Activated CD4-positive, alpha-beta T cell treated with anti-CD3 and anti-CD28 coated beads, Interleukin-2, amount 50 U/mL, for 4 hours (primary cell): ENCODE measurements at regions not wholly inside any gene's neighbourhood (a gene's known extent, or its start where the extent isn't known, plus 50 kb on each side); places are given as distances from the start of the nearest gene placed in this dataset.

Experiments used
- DNase-seq, 2 experiments: peaks; one replicate each; pipeline ENCODE4 v3.0.0-alpha.2; 2020

DNA sequence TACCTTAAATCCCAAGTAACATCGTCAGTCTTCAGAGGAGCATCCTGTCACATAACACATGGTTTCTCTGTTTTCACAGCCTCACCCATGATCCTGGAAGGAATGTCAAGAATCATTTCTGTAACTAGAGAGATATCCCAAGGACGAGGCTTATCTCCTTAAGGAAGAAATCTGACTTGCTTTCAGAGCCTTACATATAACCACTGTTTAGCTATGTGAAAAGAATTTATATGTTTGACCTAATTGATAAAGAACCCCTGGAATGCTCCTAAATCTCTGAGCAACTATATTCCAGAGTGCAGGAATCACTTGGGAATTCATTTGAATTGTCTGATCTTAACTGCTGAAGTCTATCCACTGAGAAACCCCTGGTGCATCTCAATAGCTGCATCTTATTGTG is 243.1 kb downstream of the ALDH8A1 start:
- no peak for DNase-seq

DNA sequence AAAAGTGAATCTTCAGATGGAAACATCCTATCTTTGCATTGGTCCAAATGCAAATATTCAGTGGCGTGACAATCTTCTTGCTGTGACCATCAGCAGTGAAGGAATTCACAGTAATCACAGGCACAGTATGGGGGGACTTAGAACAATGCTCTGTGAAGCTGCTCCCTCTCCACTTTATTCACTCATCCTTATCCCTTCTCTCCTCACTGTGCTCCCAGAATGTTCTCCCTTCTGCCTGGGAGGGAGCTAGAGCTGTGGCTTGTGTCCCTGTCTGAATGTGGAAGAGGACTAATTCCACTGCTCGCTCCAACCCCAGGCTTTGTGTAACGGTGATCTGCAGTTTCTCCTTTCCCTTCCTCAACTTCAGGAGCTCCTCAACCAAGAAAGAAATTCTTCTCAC is 243.7 kb downstream of the ALDH8A1 start:
- DNase-seq, result no peak

GRCh38 chr6:134703206-134703605 is 246.7 kb downstream of the ALDH8A1 start:
- no peak for DNase-seq

GRCh38 chr6:134702279-134702678 is 247.6 kb downstream of the ALDH8A1 start:
- DNase-seq, result no peak

GRCh38 chr6:134701301-134701700 is 248.6 kb downstream of the ALDH8A1 start:
- DNase-seq, result no peak

DNA sequence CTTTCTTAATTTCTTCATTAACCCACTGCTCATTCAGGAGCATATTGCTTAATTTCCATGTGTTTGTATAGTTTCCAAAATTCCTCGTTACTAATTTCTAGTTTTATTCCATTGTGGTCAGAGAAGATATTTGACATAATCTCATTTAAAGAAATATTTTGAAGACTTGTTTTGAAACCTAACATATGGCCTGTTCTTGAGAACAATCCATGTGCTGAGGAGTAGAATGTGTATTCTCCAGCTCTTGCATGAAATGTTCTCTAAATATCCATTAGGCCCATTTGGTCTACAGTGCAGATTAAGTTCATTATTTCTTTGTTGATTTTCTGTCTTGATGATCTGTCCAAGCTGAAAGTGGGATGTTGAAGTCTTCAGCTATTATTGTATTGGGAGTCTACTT is 251.7 kb downstream of the ALDH8A1 start:
- no peak for DNase-seq

DNA sequence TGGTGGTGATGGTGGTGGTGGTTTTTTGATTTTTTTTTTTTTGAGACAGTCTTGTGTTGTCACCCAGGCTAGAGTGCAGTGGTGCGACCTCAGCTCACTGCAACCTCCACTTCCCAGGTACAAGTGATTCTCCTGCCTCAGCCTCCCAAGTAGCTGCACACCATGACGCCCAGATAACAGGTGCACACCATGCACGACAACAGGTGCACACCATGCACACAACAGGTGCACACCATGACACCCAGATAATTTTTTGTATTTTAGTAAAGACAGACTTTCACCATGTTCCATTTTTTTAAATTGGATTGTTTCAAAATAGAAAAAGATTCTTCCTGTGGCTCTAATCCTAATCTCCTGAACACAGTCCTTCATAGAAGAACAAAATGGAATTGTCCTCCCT is 257.9 kb downstream of the ALDH8A1 start:
- DNase-seq, result no peak

DNA sequence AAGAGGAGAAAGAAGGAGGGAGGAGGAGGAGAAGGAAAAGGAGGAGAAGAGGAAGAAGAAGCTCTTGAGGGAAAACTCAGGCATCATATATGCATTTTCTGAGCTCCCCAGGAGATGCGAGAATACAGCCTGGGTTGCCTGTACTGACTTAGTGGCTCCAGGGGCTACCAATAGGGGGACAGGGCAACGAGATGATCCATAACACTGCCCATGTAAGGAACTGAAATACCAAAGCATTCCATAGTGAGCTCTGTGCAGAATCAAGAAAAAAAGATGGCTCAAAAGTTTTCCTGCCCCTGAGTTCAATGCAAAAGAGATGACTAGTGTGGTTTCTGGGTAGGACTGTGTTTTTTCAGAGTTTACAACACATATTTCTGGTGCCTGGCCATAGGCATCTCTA is 258.7 kb downstream of the ALDH8A1 start:
- no peak for DNase-seq

GRCh38 chr6:134690048-134690447 is 259.9 kb downstream of the ALDH8A1 start:
- no peak for DNase-seq

DNA sequence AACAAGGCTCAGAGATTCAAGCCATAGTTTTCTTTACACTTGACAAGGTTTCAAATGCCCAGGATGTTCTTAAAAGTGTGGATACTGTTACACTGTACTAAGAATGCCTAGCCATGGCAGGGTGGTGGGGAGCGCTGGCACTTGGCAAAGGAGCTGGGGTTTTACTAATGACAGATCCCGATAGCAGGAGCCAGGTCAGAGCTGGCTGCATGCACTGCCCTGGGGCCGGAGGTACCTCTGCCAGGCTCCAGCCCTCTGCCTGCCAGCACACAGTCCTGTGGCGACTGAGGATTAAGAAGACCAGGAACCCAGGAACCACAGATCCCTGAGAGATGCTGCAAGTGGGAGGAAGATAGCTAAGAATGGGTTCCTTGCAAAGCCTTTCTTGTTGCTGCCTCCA is 260.3 kb downstream of the ALDH8A1 start:
- DNase-seq, result no peak

GRCh38 chr6:134689177-134689576 is 260.7 kb downstream of the ALDH8A1 start:
- DNase-seq, result no peak

GRCh38 chr6:134686071-134686470 is 263.8 kb downstream of the ALDH8A1 start:
- DNase-seq, result no peak

DNA sequence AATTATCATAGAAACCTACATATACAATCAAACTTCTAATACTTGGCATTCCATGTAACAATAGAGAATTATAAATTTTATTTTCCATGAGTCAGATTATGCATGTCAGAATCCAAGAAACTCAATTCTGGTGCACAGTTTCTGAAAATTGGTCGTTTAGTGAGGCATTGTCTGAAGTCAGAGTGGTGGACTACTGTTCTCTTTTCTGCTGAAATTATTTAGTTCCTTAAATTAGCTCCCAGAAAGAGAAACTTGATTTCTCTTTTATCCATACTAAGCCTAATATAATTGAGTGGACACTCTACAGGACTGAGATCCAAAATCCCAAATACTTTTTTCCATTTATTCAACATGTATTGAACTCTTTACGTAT is 265.5 kb downstream of the ALDH8A1 start:
- no peak for DNase-seq

- DNase-seq, result no peak
Observed at GRCh38 chr6:134683783-134684422, 266.0 kb downstream of the ALDH8A1 start.

DNA sequence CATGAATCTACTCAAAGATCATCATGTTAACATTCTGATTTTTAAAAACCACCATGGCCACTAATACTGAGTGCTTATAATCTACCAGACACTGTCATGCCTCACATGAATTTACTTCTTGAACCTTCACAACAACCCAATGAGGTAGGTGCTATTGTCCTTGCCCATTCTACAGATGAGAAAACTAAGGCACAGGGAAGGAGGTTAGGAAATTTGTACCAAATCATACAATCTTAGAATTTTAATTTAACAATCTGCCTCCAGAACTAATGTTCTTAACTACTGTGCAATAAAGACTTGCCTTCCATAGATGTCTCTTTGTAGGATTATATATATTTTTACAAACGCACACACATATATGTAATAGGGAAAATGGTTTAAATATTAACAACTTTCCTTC is 269.5 kb downstream of the ALDH8A1 start:
- no peak for DNase-seq

DNA sequence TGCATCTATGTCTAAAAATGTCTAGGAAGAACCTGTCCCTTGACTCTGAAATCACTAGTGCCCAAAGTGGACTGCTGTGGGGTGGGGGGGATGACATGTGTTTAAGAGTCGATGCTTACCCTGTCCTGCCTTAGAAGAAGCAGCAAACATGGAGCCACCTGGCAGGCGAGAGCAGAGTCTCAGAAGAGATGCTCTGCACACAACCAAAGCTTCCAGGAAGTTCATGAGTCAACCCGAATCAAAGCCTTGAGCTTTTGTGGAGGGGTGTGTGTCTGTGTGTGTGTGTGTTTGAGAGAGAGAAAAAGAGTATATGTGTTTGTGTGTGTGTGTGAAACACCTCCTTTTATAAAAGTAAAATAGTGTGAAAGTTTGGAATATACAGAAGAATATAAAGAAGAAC is 269.9 kb downstream of the ALDH8A1 start:
- no peak for DNase-seq

GRCh38 chr6:134678436-134678889 is 271.4 kb downstream of the ALDH8A1 start:
- DNase-seq, result no peak

DNA sequence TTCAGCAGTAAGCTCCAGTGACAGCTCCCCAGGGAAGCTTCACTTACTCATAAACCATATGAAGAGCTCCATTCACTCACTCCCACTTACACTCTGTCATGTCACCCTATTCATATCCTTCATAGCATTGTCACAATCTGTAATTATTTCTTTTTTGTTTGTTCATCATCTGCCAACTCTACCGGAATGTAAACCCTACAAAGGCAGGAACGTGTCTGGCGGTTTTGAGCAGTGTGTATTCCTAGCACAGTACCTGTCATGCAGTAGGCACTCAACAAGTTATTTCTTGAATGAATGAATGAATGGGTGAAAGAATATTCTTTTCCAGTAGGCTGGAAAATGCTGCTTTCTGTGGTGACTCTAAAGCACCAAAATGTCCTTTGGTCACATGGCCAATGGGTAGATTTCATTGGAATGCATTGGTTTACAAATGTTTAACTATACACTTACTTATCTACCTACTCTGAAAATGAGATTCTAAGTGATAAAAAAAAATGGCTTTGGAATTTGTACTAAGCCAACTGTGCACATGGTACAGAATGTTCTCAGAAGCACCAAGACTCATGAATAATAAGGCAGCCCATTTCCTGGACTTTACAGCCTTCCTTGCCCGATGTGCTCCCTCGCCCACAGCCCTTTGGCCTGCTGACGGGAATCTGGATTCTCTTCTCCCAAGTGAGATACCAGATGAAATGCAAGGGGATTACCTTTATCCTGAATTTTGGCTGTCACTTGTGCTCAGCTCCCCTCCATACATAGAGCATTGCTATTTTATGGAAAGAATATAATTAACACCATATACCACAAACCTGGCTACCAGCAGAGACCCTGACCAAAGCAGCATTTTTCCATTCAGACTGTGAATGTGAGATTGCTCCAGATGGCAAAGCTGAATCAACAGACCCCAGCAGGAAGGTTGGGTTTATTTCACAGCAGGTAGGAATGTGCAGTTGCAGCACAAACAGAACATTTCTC is 273.3 kb downstream of the ALDH8A1 start:
- no peak for DNase-seq

GRCh38 chr6:134675110-134676054 is 274.5 kb downstream of the ALDH8A1 start:
- DNase-seq, result no peak

- DNase-seq, result no peak
Observed at GRCh38 chr6:134674562-134674961, 275.3 kb downstream of the ALDH8A1 start.

DNA sequence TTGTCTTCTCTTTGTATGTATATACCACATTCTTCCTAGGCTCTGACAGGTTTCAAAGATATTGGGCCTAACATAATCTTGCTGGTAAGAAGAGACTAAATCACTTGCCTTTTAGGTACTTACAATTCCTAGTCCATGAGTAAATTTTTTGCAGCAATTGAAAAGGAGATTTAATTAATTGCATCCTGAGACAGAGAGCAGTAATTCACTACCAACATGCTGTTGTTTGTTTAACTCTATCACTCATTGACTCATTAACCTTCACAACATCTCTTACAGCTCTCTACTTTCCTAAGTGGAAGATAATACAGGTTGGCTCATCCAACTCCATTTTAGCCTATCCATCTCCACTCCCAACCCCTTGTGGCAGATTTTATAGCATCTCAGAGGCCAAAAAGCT is 280.4 kb downstream of the ALDH8A1 start:
- no peak for DNase-seq

DNA sequence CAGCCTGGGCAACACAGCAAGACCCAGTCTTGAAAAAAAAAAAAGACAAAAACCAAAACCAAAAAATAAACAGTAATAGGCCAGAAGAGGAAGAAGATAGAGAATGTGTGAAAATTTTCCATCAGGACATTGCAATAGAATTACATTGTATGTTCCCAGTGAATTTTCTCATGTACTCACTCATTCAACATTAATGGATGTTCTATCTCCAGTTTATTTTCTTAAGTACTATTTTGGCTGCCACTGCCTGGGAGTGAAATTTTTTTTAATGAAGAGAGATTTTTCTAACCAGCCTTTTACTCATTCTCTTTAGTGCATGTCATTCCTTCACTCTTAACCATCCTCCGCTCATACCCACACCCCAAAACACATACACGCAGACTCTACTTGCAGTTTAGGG is 282.8 kb downstream of the ALDH8A1 start:
- no peak for DNase-seq

DNA sequence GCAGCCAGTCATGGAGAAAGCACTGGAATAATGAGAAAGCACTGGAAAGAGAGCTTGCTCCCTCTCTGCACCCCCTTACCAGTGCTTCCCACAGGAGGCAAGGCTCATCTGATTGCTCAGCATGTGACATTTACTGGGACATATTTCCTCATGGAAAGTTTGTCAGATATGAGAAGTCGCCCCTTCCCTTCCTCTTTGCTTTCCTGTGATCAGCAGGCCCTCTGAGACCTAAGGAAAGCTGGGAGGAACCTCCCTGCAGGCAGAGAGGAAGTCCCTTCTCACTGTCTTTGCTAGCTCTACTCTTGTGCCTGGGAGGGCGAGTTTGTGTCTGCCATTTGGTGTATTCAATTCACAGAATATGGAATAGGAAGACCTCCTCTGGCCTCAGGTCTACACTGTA is 283.8 kb downstream of the ALDH8A1 start:
- DNase-seq, result no peak
